A172 (cell line): ENCODE measurements at regions not wholly inside any gene's neighbourhood (a gene's known extent, or its start where the extent isn't known, plus 50 kb on each side); places are given as distances from the start of the nearest gene placed in this dataset.
"Not testable (repeated sequence)": the region's sequence is repeated elsewhere in the genome, so short reads cannot be mapped to it uniquely, and the experiment has no call there.

Experiments
- DNase-seq: peaks from one replicate; pipeline ENCODE4 v3.0.0-alpha.2; 2015; ENCODE audit warnings: low spot score

- DNase-seq, result no peak
These were observed 552.6 kb upstream of the GJE1 start for GRCh38 chr6:141580131-141580530.

- DNase-seq, result no peak
These were observed 556.0 kb upstream of the GJE1 start for GRCh38 chr6:141576751-141577150.

DNA sequence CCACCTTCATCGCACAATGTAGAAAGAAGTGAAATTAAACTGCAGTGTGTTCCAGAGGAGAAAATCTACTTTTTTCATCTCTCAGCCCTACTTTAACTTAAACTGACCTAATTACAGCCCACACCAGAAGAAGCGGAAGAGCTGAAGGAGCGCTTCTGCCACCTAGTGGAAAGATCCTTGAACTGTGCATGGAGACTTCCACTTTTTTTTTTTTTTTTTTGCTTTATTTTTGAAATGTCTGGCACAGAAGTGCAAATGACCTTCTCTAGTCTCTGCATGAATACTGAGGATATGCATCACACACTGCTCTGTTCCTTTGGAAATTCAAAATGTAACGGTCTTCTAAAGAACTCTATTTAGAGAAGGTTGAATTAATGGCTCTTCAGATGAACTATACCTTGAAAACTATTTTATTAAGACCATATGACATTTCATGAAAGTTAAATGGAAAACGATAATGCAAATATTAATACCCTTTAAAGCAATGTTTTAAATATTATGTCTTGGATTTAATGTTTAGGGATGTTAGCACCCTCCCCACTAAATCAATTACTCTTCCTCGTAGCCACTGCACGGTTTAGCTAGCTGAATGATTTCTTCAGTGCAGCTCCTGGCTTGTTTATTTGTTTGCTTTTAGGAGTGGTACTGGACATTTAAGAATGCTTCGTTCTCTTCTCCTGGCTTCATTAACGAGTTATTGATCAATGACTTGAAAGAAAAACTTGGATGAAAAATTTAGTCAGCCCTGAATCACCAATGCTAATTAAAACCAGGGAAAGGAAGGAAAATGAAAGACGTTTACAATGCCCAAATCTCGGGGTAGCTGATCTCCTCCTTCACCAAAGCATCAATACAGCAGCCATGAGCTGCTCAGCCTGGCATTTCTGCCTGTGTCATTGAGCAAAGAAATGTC lies 569.6 kb upstream of the GJE1 start:
- peak; percentile 81 for DNase-seq

DNA sequence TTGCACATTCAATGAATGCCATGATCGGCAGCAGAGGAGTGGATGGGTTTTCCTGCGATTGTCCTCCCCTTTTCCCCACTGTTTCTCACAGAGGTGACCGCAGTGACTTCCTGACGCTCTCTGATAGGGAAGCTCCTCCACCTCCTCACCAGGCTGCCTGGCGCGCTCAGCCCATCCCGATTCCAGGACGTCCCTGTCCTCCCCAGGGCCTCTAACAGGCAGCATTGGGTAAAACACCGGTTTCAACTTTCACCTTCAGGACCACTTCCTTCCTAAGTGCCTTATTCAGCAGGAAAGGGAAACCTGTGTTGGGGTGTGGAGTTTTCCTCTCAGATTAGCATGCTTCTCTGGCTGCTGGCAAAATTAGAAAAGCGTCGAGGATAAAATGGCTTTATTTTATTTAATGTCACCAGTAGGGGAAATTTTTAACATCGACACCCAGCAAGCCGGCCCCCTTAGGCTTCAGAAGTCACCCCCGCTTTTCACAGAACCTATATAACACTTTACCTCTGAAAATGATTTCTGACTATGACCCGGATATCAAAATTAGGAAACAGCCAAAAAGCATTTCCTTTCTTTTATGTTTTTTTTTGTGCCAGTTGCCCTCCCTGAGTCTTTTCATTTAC lies 570.4 kb upstream of the GJE1 start:
- DNase-seq, result peak; percentile 42

GRCh38 chr6:141561154-141561553 lies 571.6 kb upstream of the GJE1 start:
- DNase-seq, result no peak

DNA sequence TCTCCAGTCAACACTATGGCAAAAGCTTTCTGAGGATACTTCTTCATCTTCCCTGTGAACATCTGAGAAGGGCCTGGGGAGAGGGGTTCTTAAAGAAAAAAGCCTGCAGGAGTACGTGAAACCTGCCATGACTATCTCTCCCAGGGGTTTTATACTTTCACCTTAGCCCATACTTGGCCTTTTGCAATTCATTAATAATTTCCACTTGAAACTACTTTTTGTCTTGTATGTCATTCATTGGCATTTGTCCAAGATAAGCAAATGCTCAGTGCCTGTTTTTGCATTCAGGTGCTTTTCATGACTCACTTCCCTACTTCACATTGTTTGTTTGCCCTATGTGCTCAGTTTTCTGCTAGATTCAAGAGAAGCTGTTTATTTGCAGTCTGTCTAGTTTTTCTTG lies 580.3 kb upstream of the GJE1 start:
- DNase-seq, result peak; percentile 83

DNA sequence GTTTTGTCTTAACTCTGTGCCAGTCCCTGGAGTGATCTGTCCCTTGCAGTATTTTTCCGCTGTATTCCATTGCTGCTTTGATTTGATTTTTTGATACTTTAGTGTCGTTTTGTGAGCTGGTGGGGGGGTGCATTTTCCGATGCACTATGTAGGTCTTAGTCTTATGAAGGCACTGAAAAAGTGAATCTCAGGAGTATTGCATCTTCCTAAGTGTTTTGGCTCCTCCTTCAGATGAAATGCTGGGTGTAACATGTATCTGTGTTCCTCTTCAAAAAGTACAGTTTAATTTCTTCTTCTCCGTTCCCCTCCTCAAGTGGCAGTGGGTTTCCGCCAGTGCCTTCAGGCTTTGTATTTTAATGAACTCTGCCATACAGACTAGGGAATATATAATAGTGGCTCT lies 580.7 kb upstream of the GJE1 start:
- DNase-seq, result no peak

DNA sequence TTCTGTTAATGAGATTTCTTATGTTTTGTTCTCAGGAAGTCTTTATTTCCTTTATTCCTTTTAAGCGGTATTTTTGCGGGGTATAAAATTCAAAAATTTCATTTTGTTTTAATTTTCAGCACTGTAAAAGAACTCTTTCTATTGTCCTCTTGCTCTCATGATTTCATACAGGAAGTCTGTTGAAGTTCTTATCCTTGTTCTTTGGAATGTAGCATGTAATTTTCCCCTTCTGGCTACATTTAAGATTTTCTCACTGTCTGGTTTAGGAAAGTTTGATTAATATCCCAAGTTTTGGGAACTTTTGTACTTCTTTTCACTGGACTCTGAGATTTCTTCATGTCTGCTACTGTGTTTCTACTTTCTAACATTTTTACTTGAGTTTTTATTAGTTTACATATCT lies 581.4 kb upstream of the GJE1 start:
- peak; percentile 3 for DNase-seq

DNA sequence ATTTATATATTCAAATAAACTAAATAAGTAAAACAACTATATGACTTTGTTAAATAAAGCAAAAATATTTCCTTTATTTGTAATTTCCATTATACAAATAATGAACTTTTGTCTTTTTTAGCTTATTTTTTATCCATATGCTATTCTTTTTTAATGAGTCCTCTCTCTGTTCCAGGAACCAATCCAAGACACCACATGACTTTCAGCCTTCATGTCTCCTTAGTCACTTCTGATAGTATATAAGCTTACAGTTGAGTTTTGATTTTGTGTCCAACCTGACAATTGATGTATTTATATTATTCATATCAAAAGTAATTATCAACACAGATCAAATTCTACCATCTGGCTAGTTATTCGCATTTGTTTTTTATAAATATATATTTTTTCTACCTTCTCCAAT lies 582.3 kb upstream of the GJE1 start:
- DNase-seq, result no peak

DNA sequence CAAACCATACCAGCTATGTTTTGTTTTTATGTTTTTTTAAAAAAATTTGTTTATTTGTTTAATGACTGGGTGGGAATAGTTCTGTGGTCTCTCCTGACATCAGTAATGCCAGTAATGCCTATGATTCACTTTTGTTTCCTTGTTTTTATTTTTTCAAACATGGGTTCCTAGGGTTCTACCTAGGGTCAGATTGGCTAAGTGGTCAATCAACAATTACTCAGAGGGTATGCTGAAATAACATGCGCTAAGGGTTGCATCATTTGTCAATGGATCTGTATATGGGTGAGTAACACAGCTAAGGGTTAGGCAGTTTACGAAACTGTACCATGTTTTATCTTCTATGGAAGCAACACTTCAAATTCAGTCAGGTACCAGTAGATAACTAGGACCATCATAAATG lies 583.8 kb upstream of the GJE1 start:
- no peak for DNase-seq

DNA sequence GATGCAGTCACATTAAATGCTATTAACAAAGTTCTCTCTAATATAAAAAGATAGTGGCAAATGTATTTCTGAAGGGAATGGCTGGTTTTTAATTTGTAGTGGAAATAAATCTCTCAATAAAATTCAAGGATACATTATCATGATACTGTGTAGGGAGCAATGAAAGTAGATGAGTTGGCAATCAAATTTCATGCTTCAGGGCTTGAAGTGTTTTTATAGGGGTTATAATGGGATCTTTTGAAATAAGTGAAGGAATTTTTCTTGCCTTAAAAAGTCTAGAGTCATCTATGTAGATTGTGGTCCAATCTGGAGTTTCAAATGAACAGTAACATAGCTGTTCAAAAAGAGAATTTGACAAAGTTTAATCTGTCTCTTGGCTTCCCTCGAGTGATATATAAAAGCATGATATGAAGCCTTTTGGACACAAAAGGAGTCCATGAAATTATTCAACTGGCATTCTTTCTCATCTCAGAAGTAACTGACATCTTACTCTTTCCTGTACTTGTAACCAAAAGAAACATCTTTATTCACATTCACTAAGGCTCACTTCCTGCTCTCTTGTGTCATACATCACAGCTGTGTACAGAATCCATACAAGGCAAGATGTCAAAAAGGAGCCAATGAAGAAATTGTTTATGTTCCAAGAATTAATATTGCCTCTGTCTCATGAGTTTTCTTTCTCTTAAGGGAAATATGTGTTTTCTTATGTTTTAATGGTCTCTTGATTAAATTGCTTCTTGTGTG lies 591.0 kb upstream of the GJE1 start:
- no peak for DNase-seq

DNA sequence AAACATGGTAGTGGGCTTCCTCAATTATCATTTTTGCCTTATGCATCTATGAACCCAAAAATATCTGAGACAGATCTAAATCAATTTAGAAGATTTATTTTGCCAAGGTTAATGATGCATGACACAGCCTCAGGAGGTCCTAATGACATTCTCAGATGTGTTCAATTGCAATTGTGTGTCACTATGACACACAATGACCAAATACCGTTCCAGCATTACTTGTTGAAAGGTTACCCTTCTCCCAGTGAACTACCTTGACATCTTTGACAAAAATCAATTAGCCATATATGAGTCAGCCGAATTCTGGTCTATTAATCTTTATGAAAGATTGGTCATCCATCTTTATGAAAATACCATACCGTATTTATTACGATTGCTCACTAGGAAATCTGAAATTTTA lies 592.5 kb upstream of the GJE1 start:
- no peak for DNase-seq

DNA sequence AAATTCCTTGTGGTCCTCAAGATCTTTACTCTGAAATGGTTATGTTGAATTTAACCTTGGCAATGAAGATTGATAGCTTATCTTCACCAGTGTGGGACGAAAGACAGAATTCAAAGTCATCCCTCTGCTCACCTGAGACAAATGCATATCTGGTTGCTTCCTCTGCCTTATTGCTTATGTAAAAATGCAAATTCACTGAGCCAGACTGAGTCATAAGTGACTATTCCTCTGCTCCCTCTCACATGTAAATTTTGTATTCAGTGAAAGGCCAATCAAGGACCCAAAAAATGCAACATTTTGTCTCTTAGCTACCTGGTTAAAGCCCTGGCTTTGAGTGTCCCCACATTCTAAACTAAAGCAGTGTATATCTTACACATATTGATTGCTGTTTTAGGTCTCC lies 593.1 kb upstream of the GJE1 start:
- no peak for DNase-seq

DNA sequence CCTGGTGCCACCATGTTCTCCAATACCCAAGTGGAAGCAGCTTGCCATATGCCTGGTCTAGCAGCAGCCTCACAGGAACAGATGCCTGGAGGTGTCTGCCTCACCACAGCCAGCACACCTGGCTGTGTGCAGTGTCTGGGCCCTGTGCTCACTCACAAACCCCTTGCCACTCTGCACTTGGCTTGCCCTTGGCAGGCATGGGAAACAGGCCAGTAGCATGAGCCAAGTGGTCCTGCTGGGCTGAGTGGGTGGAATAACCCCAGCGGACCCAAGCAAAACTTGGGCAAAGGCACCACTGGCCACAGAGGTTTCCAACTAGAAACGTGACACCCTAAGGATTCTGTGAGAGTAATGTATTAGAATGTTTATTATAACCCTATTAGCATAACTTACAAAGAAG lies 600.5 kb upstream of the GJE1 start:
- no peak for DNase-seq

DNA sequence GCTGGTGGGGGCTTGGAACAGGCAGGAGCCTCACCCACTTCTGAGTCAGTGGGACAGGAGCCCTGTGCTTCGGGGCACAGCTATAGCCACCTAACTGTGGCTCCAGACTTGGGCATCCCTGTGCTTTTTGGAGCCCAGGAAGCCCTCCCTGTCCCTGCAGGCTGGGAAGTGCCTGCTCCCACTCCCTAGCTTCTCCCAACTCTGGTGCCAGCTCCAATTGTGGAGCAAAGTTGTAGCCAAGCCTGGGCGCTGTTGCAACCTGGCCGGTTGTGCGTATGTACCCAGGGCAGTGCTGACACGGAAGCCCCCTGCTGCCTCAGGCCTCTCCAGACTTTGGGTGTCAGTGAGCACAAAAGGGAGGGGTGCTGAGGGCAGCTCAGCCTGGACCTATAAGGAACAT lies 601.7 kb upstream of the GJE1 start:
- no peak for DNase-seq

GRCh38 chr6:141528596-141528995 lies 604.1 kb upstream of the GJE1 start:
- no peak for DNase-seq

- no peak for DNase-seq
These were observed 605.7 kb upstream of the GJE1 start for GRCh38 chr6:141526985-141527384.

- no peak for DNase-seq
These were observed 611.3 kb upstream of the GJE1 start for GRCh38 chr6:141521440-141521839.

DNA sequence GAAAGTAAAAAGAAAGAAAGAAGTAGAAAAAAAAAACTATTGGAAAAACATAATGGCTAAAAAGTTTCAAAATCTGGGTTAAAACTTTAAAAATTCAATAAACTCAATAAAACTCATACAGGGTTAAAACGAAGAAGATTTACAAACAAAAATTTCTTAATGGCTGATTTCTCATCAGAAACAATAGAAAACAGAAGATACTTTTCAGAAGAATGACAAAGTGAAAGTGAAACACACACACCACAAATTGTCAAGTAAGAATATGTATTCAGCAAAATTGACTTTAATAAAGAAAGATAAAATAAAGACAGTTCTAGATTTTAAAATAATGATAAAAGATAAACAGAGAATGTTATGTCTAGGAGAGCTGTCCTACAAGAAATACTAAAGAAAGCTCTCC lies 618.9 kb upstream of the GJE1 start:
- no peak for DNase-seq

DNA sequence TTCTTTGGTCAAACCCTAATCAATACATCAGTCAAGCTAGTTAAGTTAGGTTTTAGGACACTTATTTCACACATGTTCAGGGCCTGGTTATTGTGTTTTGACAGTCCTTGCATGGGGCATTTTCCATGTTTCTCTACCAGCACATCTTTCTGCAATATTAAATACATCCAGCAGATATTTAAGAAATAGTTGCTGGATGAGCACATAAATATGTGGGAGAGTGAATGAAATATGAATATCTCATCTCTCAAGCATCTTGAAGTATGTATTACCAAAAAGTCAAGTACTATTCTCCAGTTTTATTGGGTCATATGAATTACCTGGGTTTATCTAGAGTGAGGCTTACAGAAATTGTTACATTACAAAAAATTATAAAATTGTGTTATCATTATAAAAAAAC lies 621.9 kb upstream of the GJE1 start:
- no peak for DNase-seq

GRCh38 chr6:141506062-141506461 lies 626.7 kb upstream of the GJE1 start:
- not testable (repeated sequence) for DNase-seq

- DNase-seq, result not testable (repeated sequence)
These were observed 628.4 kb upstream of the GJE1 start for GRCh38 chr6:141504318-141504717.

GRCh38 chr6:141501616-141502015 lies 631.1 kb upstream of the GJE1 start:
- DNase-seq, result no peak
